ENCODE measurements at regions not wholly inside any gene's neighbourhood (a gene's known extent, or its start where the extent isn't known, plus 50 kb on each side); places are given as distances from the start of the nearest gene placed in this dataset.

- DNase-seq (ENCODE audit: extremely low spot score), result no peak
- CTCF ChIA-PET, result no interaction called here
- TF ChIP-seq BHLHE40 (IDR thresholded peaks at IDR 0.05; ENCODE audit: borderline replicate concordance) (no peak), L3MBTL2 (conservative IDR thresholded peaks at IDR 0.05) (no peak)
Measured at GRCh38 chr5:4228708-4229107, 633.1 kb downstream of the IRX1 start.

DNA sequence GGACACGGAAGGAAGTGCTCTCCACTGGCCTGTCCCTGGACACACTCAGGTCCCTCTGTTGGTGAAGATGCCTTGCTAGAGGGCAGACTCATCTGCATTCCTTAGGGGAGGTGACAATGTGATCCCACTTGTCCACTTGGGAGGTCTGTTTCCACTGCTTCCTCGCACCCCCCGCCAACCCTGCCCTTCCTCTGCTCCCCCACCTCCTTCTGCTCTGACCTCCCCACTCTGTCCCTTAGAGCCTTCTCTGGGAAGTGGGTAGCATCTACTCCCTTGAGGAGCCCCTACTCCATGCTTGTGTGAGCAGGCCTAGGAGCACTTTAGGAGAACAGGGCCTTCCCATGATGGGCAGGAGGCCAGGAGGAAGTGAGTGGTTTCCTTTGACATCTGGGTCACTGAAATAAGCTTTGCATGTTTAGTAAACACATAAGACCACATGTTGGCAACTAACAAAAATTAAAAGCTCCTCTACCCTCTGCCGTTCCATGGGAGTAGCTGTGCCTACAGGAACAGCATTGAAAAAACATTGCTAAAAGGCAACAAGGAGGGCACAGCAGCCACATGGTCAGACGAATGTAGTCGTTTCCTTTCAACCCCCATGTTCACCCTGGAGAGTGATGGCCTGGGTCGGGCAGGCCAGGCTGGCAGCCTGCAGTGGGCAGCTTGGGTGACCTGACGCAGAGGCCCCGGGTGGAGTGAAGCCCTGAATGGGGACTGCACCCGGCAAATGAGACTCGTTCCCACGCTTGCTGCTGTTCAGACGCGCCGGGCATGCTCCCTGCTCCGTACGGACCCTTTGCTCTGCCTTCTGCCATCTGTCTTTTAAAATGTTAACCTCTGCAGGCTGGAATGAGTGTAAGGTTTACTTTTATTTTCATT, 634.0 kb downstream of the IRX1 start:
- no peak for DNase-seq (ENCODE audit: extremely low spot score)
- CTCF ChIA-PET, result no interaction called here
- POLR2A ChIA-PET, result no interaction called here
- no peak for TF ChIP-seq BHLHE40 (IDR thresholded peaks at IDR 0.05; ENCODE audit: borderline replicate concordance)
- TF ChIP-seq SUZ12 (IDR thresholded peaks at IDR 0.05), result no peak
- TF ChIP-seq, protein P1, sequence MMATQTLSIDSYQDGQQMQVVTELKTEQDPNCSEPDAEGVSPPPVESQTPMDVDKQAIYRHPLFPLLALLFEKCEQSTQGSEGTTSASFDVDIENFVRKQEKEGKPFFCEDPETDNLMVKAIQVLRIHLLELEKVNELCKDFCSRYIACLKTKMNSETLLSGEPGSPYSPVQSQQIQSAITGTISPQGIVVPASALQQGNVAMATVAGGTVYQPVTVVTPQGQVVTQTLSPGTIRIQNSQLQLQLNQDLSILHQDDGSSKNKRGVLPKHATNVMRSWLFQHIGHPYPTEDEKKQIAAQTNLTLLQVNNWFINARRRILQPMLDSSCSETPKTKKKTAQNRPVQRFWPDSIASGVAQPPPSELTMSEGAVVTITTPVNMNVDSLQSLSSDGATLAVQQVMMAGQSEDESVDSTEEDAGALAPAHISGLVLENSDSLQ (IDR thresholded peaks at IDR 0.05), result no peak
- no peak for TF ChIP-seq ELF4 (IDR thresholded peaks at IDR 0.05)
- no peak for TF ChIP-seq L3MBTL2 (conservative IDR thresholded peaks at IDR 0.05)
- TF ChIP-seq FOXM1 (IDR thresholded peaks at IDR 0.05; ENCODE audit: borderline replicate concordance), result no peak
- no peak for TF ChIP-seq CTBP1 (IDR thresholded peaks at IDR 0.05; ENCODE audit: borderline replicate concordance)
- no peak for TF ChIP-seq HDGF (IDR thresholded peaks at IDR 0.05; ENCODE audit: borderline replicate concordance)
- no peak for TF ChIP-seq FOXK2 (IDR thresholded peaks at IDR 0.05)
- no peak for TF ChIP-seq ZNF384 (IDR thresholded peaks at IDR 0.05)
- no peak for TF ChIP-seq ARNT (IDR thresholded peaks at IDR 0.05)
- TF ChIP-seq SP1 (IDR thresholded peaks at IDR 0.05), result no peak
- TF ChIP-seq TARDBP (IDR thresholded peaks at IDR 0.05), result no peak

More at GRCh38 chr5:4228708-4229107, 633.1 kb downstream of the IRX1 start:
- POLR2A ChIA-PET, result no interaction called here

GRCh38 chr5:4230471-4230785, 634.8 kb downstream of the IRX1 start:
- POLR2A ChIA-PET, result no interaction called here
- CTCF ChIA-PET, result no interaction called here
- DNase-seq (ENCODE audit: extremely low spot score), result no peak
- TF ChIP-seq ELF4 (IDR thresholded peaks at IDR 0.05) (no peak), NFRKB (IDR thresholded peaks at IDR 0.05) (no peak), TARDBP (IDR thresholded peaks at IDR 0.05) (no peak), SUZ12 (IDR thresholded peaks at IDR 0.05) (no peak), FOXK2 (IDR thresholded peaks at IDR 0.05) (no peak), ZNF384 (IDR thresholded peaks at IDR 0.05) (no peak), ARNT (IDR thresholded peaks at IDR 0.05) (no peak), CTBP1 (IDR thresholded peaks at IDR 0.05; ENCODE audit: borderline replicate concordance) (no peak), FOXA1 (IDR thresholded peaks at IDR 0.05) (no peak), HDGF (IDR thresholded peaks at IDR 0.05; ENCODE audit: borderline replicate concordance) (no peak), BHLHE40 (IDR thresholded peaks at IDR 0.05; ENCODE audit: borderline replicate concordance) (no peak)
- TF ChIP-seq, protein P1 (IDR thresholded peaks at IDR 0.05), result no peak

DNA sequence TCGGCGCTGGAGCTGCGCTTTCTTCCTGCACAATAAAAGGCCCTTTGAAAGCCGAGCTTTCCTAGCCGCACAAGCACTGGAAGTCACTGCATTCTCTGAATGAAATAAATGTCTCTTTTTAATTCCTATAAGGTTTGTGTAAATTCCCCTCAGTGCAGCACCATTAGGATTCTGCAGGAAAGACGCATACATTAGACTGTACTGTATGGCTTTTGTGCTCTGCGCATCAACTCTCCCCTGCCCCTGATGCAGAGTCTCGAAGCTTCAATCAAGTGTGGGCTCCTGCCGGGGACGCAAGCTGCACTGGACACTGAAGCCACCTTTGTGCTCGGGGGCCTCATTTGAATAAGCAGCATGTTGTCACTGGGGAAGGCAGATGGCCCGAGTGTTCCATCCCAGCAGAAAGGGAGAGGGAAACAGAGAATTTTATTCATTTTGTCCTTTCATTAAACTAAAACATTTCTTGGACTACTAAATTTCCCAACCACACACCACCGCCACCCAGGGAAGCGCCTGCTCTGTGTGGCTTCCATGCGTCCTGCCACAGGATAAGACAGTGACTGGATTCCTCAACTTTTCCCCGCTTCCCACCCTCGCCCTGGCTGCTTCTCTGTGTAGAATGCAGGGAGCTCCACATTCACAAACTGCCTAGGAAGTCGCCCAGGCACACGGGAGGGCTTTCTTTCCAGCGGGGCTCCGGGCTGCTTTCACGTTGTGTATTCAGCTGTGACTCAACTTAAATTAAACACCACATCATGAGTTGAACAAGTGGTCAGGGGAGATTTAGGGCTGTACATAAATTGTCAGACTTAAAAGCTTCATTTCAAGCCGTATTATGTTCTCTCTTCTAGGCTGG, 635.4 kb downstream of the IRX1 start:
- TF ChIP-seq FOXA1 (IDR thresholded peaks at IDR 0.05) (no peak), FOXK2 (IDR thresholded peaks at IDR 0.05) (no peak), LEF1 (IDR thresholded peaks at IDR 0.05; ENCODE audit: borderline replicate concordance) (no peak), SP1 (IDR thresholded peaks at IDR 0.05) (no peak), SUZ12 (IDR thresholded peaks at IDR 0.05) (no peak), ARNT (IDR thresholded peaks at IDR 0.05) (no peak), BHLHE40 (IDR thresholded peaks at IDR 0.05; ENCODE audit: borderline replicate concordance) (no peak), HDGF (IDR thresholded peaks at IDR 0.05; ENCODE audit: borderline replicate concordance) (no peak), ELF4 (IDR thresholded peaks at IDR 0.05) (no peak), ZNF384 (IDR thresholded peaks at IDR 0.05) (no peak), TARDBP (IDR thresholded peaks at IDR 0.05) (no peak), FOXM1 (IDR thresholded peaks at IDR 0.05; ENCODE audit: borderline replicate concordance) (no peak), CTBP1 (IDR thresholded peaks at IDR 0.05; ENCODE audit: borderline replicate concordance) (no peak), L3MBTL2 (conservative IDR thresholded peaks at IDR 0.05) (no peak), NFRKB (IDR thresholded peaks at IDR 0.05) (no peak)
- TF ChIP-seq, protein P1 (IDR thresholded peaks at IDR 0.05), result no peak
- ChIA-PET POLR2A (no interaction called here), CTCF (no interaction called here)
- DNase-seq (ENCODE audit: extremely low spot score), result no peak

DNA sequence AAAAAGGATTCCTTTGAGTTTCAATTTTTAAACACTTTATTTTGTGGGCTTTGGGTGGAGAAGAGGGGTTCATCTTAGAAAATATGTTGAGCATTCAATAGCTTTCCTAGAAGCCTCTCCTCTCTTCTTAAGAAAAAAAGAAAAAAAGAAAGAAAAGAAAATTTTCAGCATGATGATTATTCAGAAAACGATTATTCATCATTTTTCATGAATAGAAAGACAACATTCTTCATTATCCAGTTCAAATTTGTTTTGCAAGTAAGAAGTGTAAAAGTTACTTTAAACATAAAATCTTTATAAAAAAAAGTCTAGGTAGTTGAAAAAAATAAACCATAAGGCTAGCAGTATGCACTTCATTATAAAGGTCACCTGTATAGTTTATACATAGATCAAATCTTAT, 636.5 kb downstream of the IRX1 start:
- ChIA-PET POLR2A (no interaction called here), CTCF (no interaction called here)
- TF ChIP-seq ELF4 (IDR thresholded peaks at IDR 0.05) (no peak), NFRKB (IDR thresholded peaks at IDR 0.05) (no peak), L3MBTL2 (conservative IDR thresholded peaks at IDR 0.05) (no peak), BHLHE40 (IDR thresholded peaks at IDR 0.05; ENCODE audit: borderline replicate concordance) (no peak), FOXA1 (IDR thresholded peaks at IDR 0.05) (no peak), TARDBP (IDR thresholded peaks at IDR 0.05) (no peak)
- DNase-seq (ENCODE audit: extremely low spot score), result no peak

- TF ChIP-seq ZNF384 (IDR thresholded peaks at IDR 0.05), result no peak
- TF ChIP-seq, protein P1 (IDR thresholded peaks at IDR 0.05), result no peak
- TF ChIP-seq SUZ12 (IDR thresholded peaks at IDR 0.05), result no peak
- TF ChIP-seq L3MBTL2 (conservative IDR thresholded peaks at IDR 0.05), result no peak
- TF ChIP-seq NFRKB (IDR thresholded peaks at IDR 0.05), result no peak
- no peak for TF ChIP-seq FOXK2 (IDR thresholded peaks at IDR 0.05)
- TF ChIP-seq FOXM1 (IDR thresholded peaks at IDR 0.05; ENCODE audit: borderline replicate concordance), result no peak
- TF ChIP-seq LEF1 (IDR thresholded peaks at IDR 0.05; ENCODE audit: borderline replicate concordance), result no peak
- TF ChIP-seq CTBP1 (IDR thresholded peaks at IDR 0.05; ENCODE audit: borderline replicate concordance), result no peak
- DNase-seq (ENCODE audit: extremely low spot score), result no peak
- ChIA-PET CTCF (no interaction called here), POLR2A (no interaction called here)
Measured at GRCh38 chr5:4233671-4234070, 638.0 kb downstream of the IRX1 start.

Measured in HEK293T (cell line).